ENCODE measurements at regions not wholly inside any gene's neighbourhood (a gene's known extent, or its start where the extent isn't known, plus 50 kb on each side); places are given as distances from the start of the nearest gene placed in this dataset.

DNA sequence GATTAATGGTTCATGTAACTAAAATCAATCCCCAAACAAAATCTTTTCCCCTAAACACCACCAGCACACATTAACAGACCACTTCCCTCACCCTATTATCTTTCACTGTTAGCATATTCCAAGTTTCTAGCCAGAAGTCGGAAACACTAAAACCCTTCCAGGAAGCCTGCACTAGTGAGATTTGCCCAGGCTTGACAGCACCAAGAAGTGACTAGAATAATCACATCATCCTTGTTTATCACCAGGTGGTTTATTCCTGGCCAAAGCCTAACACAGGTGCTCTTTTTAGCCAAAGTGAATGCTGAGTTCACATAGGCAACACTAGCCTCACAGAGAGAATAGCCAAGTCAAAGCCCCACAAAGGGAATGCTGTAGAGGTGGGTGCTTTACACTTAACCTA is 221.2 kb upstream of the HNRNPA3 start:
- peaks cover 0 to 3% of the 10 kb centered on the region in 2 experiments for H3K27me3 ChIP-seq (ENCODE audit: control insufficient read depth in 1 of 2, insufficient read depth in 1 of 2, low read length in 2 of 2)
- H3K23ac ChIP-seq (ENCODE audit: low read length in 2 of 2) = no peak overlapping the region
- no peaks in the 10 kb centered on the region for H3K4me1 ChIP-seq (ENCODE audit: control insufficient read depth, insufficient read depth, low read depth, low read length)
- WGBS = 89% methylated on average over 1 of the region's 1 CpG
- H3K9ac ChIP-seq (ENCODE audit: low read length) = no peak overlapping the region
- no peak overlapping the region for H4K91ac ChIP-seq (ENCODE audit: low read length)
- H2BK120ac ChIP-seq (ENCODE audit: low read depth, low read length) = no peak overlapping the region
- H4K8ac ChIP-seq (ENCODE audit: low read length) = no peak overlapping the region
- no peak overlapping the region for H2BK5ac ChIP-seq (ENCODE audit: low read depth, low read length, poor library complexity, severe bottlenecking)
- H2BK15ac ChIP-seq (ENCODE audit: low read depth, poor library complexity, severe bottlenecking) = no peak overlapping the region
- H2BK12ac ChIP-seq (ENCODE audit: low read length in 2 of 2) = no peak overlapping the region
- no peak overlapping the region for H3K18ac ChIP-seq (ENCODE audit: low read depth in 1 of 2, low read length in 2 of 2)
- no peak overlapping the region for H3K14ac ChIP-seq (ENCODE audit: low read length in 2 of 2)
- H3K9me3 ChIP-seq (ENCODE audit: control insufficient read depth, low read length) = peaks cover 3% of the 10 kb centered on the region
- H3K4ac ChIP-seq (ENCODE audit: low read depth in 1 of 2, low read length in 2 of 2) = no peak overlapping the region
- no peak overlapping the region for H2AFZ ChIP-seq (ENCODE audit: low read depth, low read length)
- no peak for DNase-seq
- no peak overlapping the region for H2AK5ac ChIP-seq (ENCODE audit: low read length, severe bottlenecking)
- no peak overlapping the region for H3K4me3 ChIP-seq (ENCODE audit: insufficient read depth in 1 of 2, low read depth in 1 of 2, low read length in 2 of 2)
- H3K79me1 ChIP-seq (replicated peaks; ENCODE audit: low read length, poor library complexity, severe bottlenecking) = no peaks in the 10 kb centered on the region
- H3K27ac ChIP-seq (ENCODE audit: low read length, poor library complexity, severe bottlenecking) = no peak overlapping the region
- H3K36me3 ChIP-seq (ENCODE audit: control insufficient read depth in 1 of 2, insufficient read depth in 2 of 2, low read depth in 1 of 2, low read length in 2 of 2) = no peaks in the 10 kb centered on the region
- no peak overlapping the region for H3K4me2 ChIP-seq (ENCODE audit: low read length, poor library complexity, severe bottlenecking)

DNA sequence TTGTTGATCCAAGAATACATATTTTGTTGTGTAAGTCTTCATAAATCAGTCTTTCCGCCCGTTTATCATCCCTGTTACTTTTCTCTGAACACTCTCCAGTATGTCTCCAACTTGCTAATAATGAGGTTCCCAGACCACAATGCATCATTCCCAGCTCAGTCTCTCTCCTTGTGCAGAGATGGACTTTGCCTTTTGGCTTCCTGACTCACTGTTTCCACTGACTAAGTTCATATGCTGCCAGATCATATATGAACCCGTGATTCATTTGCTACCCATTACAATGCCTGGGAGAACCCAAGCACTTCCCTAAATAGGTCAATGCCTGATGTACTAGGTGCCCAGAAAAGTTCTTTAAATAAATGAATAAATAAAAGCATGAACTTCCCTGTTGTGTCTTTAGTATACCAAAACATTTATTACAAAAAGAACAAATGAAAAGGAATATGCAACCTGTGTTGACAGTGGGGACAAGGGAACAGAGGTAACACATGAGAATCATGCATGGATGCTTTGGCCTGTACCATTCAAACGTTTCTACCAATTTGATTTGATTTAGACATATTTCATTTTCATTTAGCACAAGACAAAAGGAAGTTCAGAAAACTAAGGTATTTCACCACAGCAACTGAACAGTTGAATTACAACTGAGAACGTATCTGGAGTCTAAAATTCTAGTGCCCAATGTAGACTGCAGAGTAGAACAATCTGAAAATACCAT is 215.4 kb upstream of the HNRNPA3 start:
- Histone ChIP-seq H3K4me1 (ENCODE audit: control insufficient read depth, insufficient read depth, low read depth, low read length) (no peaks in the 10 kb centered on the region), H3K79me1 (replicated peaks; ENCODE audit: low read length, poor library complexity, severe bottlenecking) (no peaks in the 10 kb centered on the region), H3K14ac (ENCODE audit: low read length in 2 of 2) (no peak overlapping the region), H3K23ac (ENCODE audit: low read length in 2 of 2) (no peak overlapping the region), H4K8ac (ENCODE audit: low read length) (no peak overlapping the region), H2AK5ac (ENCODE audit: low read length, severe bottlenecking) (no peak overlapping the region), H2AFZ (ENCODE audit: low read depth, low read length) (no peak overlapping the region), H3K9me3 (ENCODE audit: control insufficient read depth, low read length) (peaks cover 3% of the 10 kb centered on the region), H2BK12ac (ENCODE audit: low read length in 2 of 2) (no peak overlapping the region), H2BK120ac (ENCODE audit: low read depth, low read length) (no peak overlapping the region), H4K91ac (ENCODE audit: low read length) (no peak overlapping the region), H3K27ac (ENCODE audit: low read length, poor library complexity, severe bottlenecking) (no peak overlapping the region), H3K4ac (ENCODE audit: low read depth in 1 of 2, low read length in 2 of 2) (no peak overlapping the region), H2BK15ac (ENCODE audit: low read depth, poor library complexity, severe bottlenecking) (no peak overlapping the region), H3K18ac (ENCODE audit: low read depth in 1 of 2, low read length in 2 of 2) (no peak overlapping the region), H3K4me3 (ENCODE audit: insufficient read depth in 1 of 2, low read depth in 1 of 2, low read length in 2 of 2) (no peak overlapping the region), H2BK5ac (ENCODE audit: low read depth, low read length, poor library complexity, severe bottlenecking) (no peak overlapping the region), H3K9ac (ENCODE audit: low read length) (peak overlapping the region; percentile 43), H3K27me3 (ENCODE audit: control insufficient read depth in 1 of 2, insufficient read depth in 1 of 2, low read length in 2 of 2) (no peaks in the 10 kb centered on the region), H3K4me2 (ENCODE audit: low read length, poor library complexity, severe bottlenecking) (no peak overlapping the region), H3K36me3 (ENCODE audit: control insufficient read depth in 1 of 2, insufficient read depth in 2 of 2, low read depth in 1 of 2, low read length in 2 of 2) (no peaks in the 10 kb centered on the region)
- 64% methylated on average over 4 of the region's 5 CpGs for WGBS
- peak; percentile 46 for DNase-seq

DNA sequence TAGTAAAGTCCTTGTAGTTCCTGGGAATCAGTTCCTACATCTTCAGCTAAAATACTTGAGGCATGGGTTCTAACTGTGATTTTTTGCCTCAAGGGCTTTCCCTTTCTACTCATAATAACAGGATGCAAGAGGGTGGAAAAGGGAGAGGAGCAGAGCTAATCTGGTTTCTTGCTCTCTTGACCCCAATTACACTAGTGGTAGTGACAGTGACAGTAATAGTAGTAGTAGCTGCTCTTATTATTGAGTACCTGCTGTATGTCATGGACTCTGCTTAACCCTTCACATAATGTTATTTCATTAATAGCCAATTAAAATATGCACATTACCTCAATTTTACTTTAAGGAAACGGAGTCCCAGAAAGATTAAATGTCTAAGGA is 214.8 kb upstream of the HNRNPA3 start:
- peak overlapping the region; percentile 60 for H4K91ac ChIP-seq (ENCODE audit: low read length)
- H3K18ac ChIP-seq (ENCODE audit: low read depth in 1 of 2, low read length in 2 of 2) = no peak overlapping the region
- no peak overlapping the region for H3K23ac ChIP-seq (ENCODE audit: low read length in 2 of 2)
- no peak for DNase-seq
- no peak overlapping the region for H2BK12ac ChIP-seq (ENCODE audit: low read length in 2 of 2)
- no peak overlapping the region for H2BK120ac ChIP-seq (ENCODE audit: low read depth, low read length)
- H2AFZ ChIP-seq (ENCODE audit: low read depth, low read length) = no peak overlapping the region
- no peak overlapping the region for H3K4me2 ChIP-seq (ENCODE audit: low read length, poor library complexity, severe bottlenecking)
- no peak overlapping the region for H3K9ac ChIP-seq (ENCODE audit: low read length)
- H2AK5ac ChIP-seq (ENCODE audit: low read length, severe bottlenecking) = no peak overlapping the region
- H3K14ac ChIP-seq (ENCODE audit: low read length in 2 of 2) = no peak overlapping the region
- no peak overlapping the region for H2BK5ac ChIP-seq (ENCODE audit: low read depth, low read length, poor library complexity, severe bottlenecking)
- no peaks in the 10 kb centered on the region for H3K36me3 ChIP-seq (ENCODE audit: control insufficient read depth in 1 of 2, insufficient read depth in 2 of 2, low read depth in 1 of 2, low read length in 2 of 2)
- no peak overlapping the region for H3K4ac ChIP-seq (ENCODE audit: low read depth in 1 of 2, low read length in 2 of 2)
- H3K79me1 ChIP-seq (replicated peaks; ENCODE audit: low read length, poor library complexity, severe bottlenecking) = no peaks in the 10 kb centered on the region
- no peaks in the 10 kb centered on the region for H3K27me3 ChIP-seq (ENCODE audit: control insufficient read depth in 1 of 2, insufficient read depth in 1 of 2, low read length in 2 of 2)
- no peak overlapping the region for H4K8ac ChIP-seq (ENCODE audit: low read length)
- H3K4me3 ChIP-seq (ENCODE audit: insufficient read depth in 1 of 2, low read depth in 1 of 2, low read length in 2 of 2) = no peak overlapping the region
- H3K9me3 ChIP-seq (ENCODE audit: control insufficient read depth, low read length) = no peaks in the 10 kb centered on the region
- H3K27ac ChIP-seq (ENCODE audit: low read length, poor library complexity, severe bottlenecking) = no peak overlapping the region
- no peaks in the 10 kb centered on the region for H3K4me1 ChIP-seq (ENCODE audit: control insufficient read depth, insufficient read depth, low read depth, low read length)
- WGBS = 84% methylated on average over 1 of the region's 1 CpG
- no peak overlapping the region for H2BK15ac ChIP-seq (ENCODE audit: low read depth, poor library complexity, severe bottlenecking)

DNA sequence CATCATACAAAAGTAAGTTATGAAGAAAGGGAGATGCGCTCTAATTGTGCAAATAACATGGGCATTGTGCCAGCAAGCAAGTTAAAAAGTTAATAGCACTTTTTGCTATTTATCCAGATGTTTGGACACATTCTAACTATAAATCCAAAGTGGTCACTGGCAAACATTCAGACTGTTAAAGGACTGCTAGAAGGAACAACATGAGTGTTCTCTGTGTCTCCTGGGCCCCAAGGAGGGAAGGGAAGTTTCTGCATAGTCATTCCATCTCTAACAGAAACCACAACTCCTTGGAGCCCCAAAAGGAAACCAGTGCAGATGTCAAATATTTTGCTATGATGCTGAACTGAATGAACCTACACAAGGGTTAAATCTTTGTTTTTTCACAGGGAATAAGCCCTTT is 213.3 kb upstream of the HNRNPA3 start:
- Histone ChIP-seq H3K4ac (ENCODE audit: low read depth in 1 of 2, low read length in 2 of 2) (no peak overlapping the region), H4K91ac (ENCODE audit: low read length) (no peak overlapping the region), H3K9ac (ENCODE audit: low read length) (peak overlapping the region; percentile 65), H3K18ac (ENCODE audit: low read depth in 1 of 2, low read length in 2 of 2) (no peak overlapping the region), H3K14ac (ENCODE audit: low read length in 2 of 2) (no peak overlapping the region), H3K27me3 (ENCODE audit: control insufficient read depth in 1 of 2, insufficient read depth in 1 of 2, low read length in 2 of 2) (no peaks in the 10 kb centered on the region), H3K23ac (ENCODE audit: low read length in 2 of 2) (no peak overlapping the region), H3K27ac (ENCODE audit: low read length, poor library complexity, severe bottlenecking) (no peak overlapping the region), H2BK12ac (ENCODE audit: low read length in 2 of 2) (no peak overlapping the region), H3K79me1 (replicated peaks; ENCODE audit: low read length, poor library complexity, severe bottlenecking) (no peaks in the 10 kb centered on the region), H3K36me3 (ENCODE audit: control insufficient read depth in 1 of 2, insufficient read depth in 2 of 2, low read depth in 1 of 2, low read length in 2 of 2) (no peaks in the 10 kb centered on the region), H2BK120ac (ENCODE audit: low read depth, low read length) (no peak overlapping the region), H2AK5ac (ENCODE audit: low read length, severe bottlenecking) (no peak overlapping the region), H3K4me3 (ENCODE audit: insufficient read depth in 1 of 2, low read depth in 1 of 2, low read length in 2 of 2) (peak overlapping the region in 1 of 2 experiments; percentile 30), H2AFZ (ENCODE audit: low read depth, low read length) (no peak overlapping the region), H3K4me2 (ENCODE audit: low read length, poor library complexity, severe bottlenecking) (no peak overlapping the region), H2BK15ac (ENCODE audit: low read depth, poor library complexity, severe bottlenecking) (no peak overlapping the region), H3K9me3 (ENCODE audit: control insufficient read depth, low read length) (no peaks in the 10 kb centered on the region), H4K8ac (ENCODE audit: low read length) (no peak overlapping the region), H2BK5ac (ENCODE audit: low read depth, low read length, poor library complexity, severe bottlenecking) (no peak overlapping the region), H3K4me1 (ENCODE audit: control insufficient read depth, insufficient read depth, low read depth, low read length) (no peaks in the 10 kb centered on the region)
- DNase-seq = peak; percentile 12
- WGBS = no CpG with 5 or more reads among the region's 1 CpG
